ENCODE measurements at regions not wholly inside any gene's neighbourhood (a gene's known extent, or its start where the extent isn't known, plus 50 kb on each side); places are given as distances from the start of the nearest gene placed in this dataset.

DNA sequence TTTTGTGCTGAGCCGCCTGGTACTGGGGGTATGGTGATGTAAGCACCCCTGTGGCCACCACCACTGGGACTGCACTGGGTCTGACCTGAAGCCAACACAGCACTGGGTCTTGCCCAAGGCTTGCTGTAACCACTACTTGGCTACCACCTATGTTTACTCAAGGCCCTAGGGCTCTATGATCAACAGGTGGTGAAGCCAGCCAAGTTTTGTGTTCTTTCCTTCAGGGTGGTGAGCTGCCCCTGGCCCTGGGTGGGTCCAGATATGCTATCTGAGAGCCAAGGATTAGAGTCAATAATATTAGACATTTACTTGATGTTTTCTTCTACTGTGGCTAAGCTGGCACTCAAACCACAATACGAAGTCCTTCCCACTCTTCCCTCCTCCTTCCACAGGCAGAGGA, 55.1 kb upstream of the PAGE4 start:
- Mint-ChIP-seq H3K4me1 (no peaks in the 10 kb centered on the region), H3K27ac (no peak overlapping the region), H3K36me3 (ENCODE audit: low read depth) (peaks cover 2% of the 10 kb centered on the region), H3K27me3 (peaks cover 35% of the 10 kb centered on the region), H3K4me3 (no peak overlapping the region)
- ATAC-seq (no peak), DNase-seq (no peak)
- H3K9me3 ChIP-seq (ENCODE audit: control insufficient read depth, low read length, poor library complexity, severe bottlenecking) = no peaks in the 10 kb centered on the region

DNA sequence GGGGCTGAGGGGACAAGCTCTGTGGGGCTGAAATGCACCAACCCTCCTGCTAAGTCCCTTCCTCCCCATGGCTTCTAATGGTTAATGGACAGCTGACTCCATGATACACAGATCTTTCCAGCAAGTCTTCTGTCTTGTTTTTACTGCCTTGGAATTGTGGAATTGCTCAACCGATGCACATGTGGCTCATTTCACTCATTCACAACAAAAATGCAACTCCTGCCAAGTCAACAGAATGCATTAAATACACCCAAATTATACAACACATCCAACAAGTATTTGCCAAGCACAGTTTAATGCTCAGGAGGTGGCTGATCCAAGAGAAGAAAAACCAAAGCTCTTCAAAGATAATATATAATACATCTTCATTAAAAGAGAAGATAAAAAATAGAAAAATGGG, 61.9 kb upstream of the PAGE4 start:
- no peaks in the 10 kb centered on the region for H3K9me3 ChIP-seq (ENCODE audit: control insufficient read depth, low read length, poor library complexity, severe bottlenecking)
- no peak for ATAC-seq
- Mint-ChIP-seq H3K36me3 (ENCODE audit: low read depth) (no peaks in the 10 kb centered on the region), H3K4me1 (no peaks in the 10 kb centered on the region), H3K27me3 (peaks cover 13% of the 10 kb centered on the region), H3K4me3 (no peak overlapping the region), H3K27ac (no peak overlapping the region)
- DNase-seq = no peak

DNA sequence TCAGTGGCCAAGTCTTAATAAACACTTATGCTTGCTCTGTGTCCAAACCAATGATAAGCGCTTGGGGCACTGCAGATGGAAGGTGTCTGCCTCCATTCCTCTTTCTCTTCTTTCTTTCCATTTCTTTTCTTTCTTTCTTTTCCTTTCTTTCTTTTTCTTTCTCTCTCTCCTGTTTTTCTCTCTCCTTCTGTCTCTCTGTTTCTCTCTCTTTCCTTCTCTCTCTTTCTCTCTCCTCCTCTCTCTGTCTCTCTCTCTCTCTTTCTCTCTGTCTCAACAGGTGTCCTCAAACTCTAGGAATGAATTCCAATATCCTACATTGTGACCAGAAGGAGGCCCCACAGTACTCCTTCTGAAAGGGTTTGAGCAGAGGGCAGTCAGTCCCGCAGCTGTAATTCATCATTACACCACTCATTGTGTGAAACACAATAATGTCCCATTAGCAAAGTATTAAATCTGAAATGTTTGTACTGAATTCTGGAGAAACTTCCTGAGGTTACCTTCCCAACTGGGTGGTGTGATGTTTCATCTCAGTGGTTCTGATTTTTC, 66.5 kb upstream of the PAGE1 start:
- Mint-ChIP-seq H3K27me3 (no peaks in the 10 kb centered on the region), H3K4me3 (no peak overlapping the region), H3K27ac (no peak overlapping the region), H3K36me3 (ENCODE audit: low read depth) (no peaks in the 10 kb centered on the region), H3K4me1 (no peaks in the 10 kb centered on the region)
- ATAC-seq (no peak), DNase-seq (no peak)
- H3K9me3 ChIP-seq (ENCODE audit: control insufficient read depth, low read length, poor library complexity, severe bottlenecking) = no peaks in the 10 kb centered on the region

DNA sequence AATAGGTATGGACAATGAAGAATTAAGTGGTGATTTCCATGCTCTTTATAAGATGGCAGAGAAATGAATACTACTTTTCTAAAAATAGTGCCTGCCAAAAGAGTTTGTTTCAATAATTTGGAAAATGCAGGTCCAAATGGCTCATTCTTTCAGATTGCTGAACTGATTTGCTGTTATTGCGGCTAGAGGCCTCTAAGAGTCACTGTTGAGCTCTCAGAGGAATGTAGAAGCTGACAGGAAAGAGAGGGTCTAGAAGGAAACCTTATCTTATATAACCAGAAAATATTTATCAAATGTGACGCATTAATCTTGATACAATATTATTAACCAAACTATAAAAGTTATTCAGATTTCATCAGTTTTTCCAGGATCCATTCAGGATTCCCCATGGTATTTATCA, 65.7 kb upstream of the PAGE1 start:
- Mint-ChIP-seq H3K4me1 (no peaks in the 10 kb centered on the region), H3K27ac (no peak overlapping the region), H3K27me3 (no peaks in the 10 kb centered on the region), H3K36me3 (ENCODE audit: low read depth) (no peaks in the 10 kb centered on the region), H3K4me3 (no peak overlapping the region)
- H3K9me3 ChIP-seq (ENCODE audit: control insufficient read depth, low read length, poor library complexity, severe bottlenecking) = no peaks in the 10 kb centered on the region
- DNase-seq (no peak), ATAC-seq (peak; percentile 37)

DNA sequence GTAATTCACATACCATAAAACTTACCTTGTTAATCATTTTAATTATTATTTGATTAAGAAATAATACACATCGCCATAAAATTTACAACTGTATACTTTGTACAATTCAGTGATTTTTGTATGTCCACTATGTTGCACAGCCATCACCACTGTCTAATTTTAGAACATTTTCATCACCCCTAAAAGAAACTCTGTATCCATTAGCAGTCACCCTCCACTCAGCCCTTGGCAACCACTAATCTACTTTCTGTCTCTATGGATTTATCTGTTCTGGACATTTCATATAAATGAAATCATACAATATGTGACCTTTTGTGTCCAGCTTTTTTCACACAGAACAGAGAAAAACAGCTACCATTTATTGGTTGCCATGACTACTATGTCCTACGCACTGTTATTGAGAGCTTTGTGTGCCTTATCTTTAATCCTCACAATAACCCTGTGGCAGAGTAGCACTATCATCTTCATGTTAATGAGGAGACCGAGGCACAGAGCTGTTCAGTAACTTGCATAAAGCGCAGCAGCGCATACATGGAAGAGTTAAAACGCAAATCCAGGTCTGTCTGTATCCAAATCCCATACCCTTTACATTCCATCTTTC, 64.6 kb upstream of the PAGE1 start:
- Mint-ChIP-seq H3K4me3 (no peak overlapping the region), H3K27ac (no peak overlapping the region), H3K27me3 (no peaks in the 10 kb centered on the region), H3K36me3 (ENCODE audit: low read depth) (no peaks in the 10 kb centered on the region), H3K4me1 (no peaks in the 10 kb centered on the region)
- ATAC-seq (no peak), DNase-seq (no peak)
- no peaks in the 10 kb centered on the region for H3K9me3 ChIP-seq (ENCODE audit: control insufficient read depth, low read length, poor library complexity, severe bottlenecking)

DNA sequence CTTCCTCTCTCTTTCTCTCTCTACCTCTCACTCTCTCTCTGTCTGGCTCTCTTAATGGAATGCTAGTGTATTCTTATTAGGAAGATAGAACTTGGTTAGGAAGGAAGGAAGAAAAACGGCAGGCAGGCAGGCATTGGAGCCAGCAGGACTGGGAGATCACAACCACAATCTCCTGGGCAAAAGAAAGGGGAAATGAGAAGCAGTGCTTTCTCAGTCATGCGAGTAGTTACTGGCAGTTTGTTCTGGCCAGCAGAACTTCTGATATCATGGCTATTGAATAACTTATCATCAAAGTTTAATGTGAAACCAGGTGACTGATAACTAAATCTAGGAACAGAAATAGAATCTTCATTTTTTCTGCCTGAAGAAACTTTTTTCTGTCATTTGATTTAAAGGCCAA, 60.9 kb upstream of the PAGE1 start:
- H3K4me3 Mint-ChIP-seq = no peak overlapping the region
- DNase-seq (no peak), ATAC-seq (no peak)
- H3K27me3 Mint-ChIP-seq = no peaks in the 10 kb centered on the region
- H3K4me1 Mint-ChIP-seq = no peaks in the 10 kb centered on the region
- H3K36me3 Mint-ChIP-seq (ENCODE audit: low read depth) = no peaks in the 10 kb centered on the region
- no peak overlapping the region for H3K27ac Mint-ChIP-seq
- H3K9me3 ChIP-seq (ENCODE audit: control insufficient read depth, low read length, poor library complexity, severe bottlenecking) = no peaks in the 10 kb centered on the region

DNA sequence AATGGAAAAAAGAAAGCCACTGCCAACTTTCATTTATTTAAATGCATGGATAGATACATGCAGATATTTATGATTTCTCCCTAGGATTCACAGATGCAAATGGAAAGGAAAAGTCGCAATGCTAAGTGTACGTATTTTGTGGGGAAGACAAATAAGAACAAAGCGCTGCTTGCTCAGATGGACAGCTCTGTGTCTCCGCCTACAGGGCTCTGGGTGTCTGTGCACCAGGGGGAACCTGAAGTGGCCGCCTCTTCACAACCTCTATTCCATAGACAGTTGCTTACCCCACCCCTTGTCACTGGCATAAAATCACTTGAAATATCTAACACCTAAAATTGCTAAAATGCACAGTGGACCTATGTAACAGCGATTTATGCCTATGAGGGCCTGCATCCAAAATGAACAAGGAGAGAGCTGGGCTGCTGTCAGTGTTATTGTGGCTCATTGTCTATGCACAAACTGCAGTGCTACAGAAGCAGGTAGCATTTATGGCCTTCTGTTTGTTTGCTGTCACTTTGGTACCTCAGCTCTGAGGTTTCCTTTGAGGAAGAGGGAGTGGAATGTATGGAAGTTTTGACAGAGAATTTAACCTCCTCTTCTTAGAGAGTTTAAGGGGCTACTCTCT, 58.6 kb upstream of the PAGE1 start:
- H3K9me3 ChIP-seq (ENCODE audit: control insufficient read depth, low read length, poor library complexity, severe bottlenecking) = no peaks in the 10 kb centered on the region
- Mint-ChIP-seq H3K36me3 (ENCODE audit: low read depth) (no peaks in the 10 kb centered on the region), H3K4me3 (no peak overlapping the region), H3K27ac (no peak overlapping the region), H3K4me1 (peaks cover 3% of the 10 kb centered on the region), H3K27me3 (peaks cover 6% of the 10 kb centered on the region)
- ATAC-seq (peak; percentile 75), DNase-seq (peak; percentile 10 to 14 (median 13))

DNA sequence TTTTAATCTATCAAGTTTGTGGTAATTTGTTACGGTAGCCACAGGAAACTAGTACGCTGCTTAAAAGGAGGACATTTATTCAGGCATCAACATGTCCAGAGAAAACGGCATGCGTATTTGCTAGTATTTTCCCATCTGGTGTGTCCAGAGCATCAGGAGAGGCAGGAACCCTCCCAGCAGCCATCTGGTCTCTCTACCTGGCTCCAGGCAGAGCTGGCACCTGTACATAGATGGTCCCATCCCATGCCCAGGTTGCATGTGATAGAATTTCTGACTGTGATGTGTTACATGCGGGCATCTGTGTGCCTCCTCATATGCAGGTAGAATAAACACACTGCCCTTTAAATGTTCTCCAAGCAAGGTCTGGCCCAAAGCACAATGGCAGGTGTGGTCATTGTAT, 57.9 kb upstream of the PAGE1 start:
- no peaks in the 10 kb centered on the region for H3K9me3 ChIP-seq (ENCODE audit: control insufficient read depth, low read length, poor library complexity, severe bottlenecking)
- H3K36me3 Mint-ChIP-seq (ENCODE audit: low read depth) = no peaks in the 10 kb centered on the region
- no peak overlapping the region for H3K4me3 Mint-ChIP-seq
- peaks cover 3% of the 10 kb centered on the region for H3K4me1 Mint-ChIP-seq
- H3K27ac Mint-ChIP-seq = no peak overlapping the region
- ATAC-seq = no peak
- H3K27me3 Mint-ChIP-seq = peaks cover 10% of the 10 kb centered on the region
- no peak for DNase-seq

DNA sequence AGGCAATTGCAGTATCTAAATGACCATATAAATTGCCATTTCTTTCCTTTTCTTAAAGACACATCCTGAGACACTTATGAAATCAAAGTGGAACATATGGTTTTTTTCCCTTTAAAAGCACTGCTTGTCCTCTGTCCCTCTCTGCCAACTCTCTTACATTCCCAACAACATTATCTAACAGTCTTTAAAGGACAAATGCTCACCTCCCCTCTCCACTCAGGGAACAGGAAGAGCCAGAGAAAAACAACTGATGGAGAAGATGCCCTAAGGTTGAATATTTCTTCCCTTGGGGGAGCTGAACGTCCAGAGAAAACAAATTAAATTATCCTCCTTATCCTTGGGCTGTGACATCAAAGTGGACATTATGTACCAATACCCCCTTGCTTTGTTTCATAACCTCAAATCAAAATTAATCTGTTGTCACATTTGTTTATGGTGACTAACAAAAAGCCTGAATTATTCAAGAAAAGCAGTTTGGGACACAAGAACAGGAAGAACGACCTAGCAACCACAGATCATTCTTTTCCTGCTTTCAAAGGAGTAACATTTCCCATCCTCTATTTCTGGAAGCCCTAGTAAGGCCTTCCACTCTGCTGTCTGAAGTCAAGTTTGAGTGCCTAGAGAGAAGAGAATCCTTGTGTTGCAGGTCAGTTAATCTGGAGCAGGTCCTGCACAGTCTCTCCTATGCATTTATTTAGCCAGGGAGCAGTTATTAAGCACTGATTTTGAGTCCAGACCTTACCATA, 52.6 kb upstream of the PAGE1 start:
- peaks cover 17% of the 10 kb centered on the region for H3K27me3 Mint-ChIP-seq
- no peak overlapping the region for H3K4me3 Mint-ChIP-seq
- no peak overlapping the region for H3K27ac Mint-ChIP-seq
- DNase-seq (no peak), ATAC-seq (no peak)
- H3K9me3 ChIP-seq (ENCODE audit: control insufficient read depth, low read length, poor library complexity, severe bottlenecking) = no peaks in the 10 kb centered on the region
- H3K36me3 Mint-ChIP-seq (ENCODE audit: low read depth) = peaks cover 2% of the 10 kb centered on the region
- H3K4me1 Mint-ChIP-seq = peaks cover 5% of the 10 kb centered on the region

DNA sequence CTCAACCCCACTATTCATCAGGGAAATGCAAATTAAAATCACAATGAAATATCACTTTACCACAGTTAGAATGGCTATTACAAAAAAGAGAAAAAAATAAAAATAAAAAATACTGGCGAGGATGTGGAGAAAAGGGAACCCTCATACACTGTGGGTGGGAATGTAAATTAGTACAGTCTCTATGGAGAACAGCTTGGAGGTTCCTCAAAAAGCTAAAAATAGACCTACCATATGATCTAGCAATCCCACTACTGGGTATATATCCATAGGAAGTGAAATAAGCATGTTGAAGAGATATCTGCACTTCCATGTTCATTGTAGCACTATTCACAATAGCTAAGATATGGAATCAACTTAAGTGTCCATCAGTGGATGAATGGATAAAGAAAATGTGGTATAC, 50.5 kb upstream of the PAGE1 start:
- DNase-seq = no peak
- H3K36me3 Mint-ChIP-seq (ENCODE audit: low read depth) = peaks cover 2% of the 10 kb centered on the region
- peaks cover 17% of the 10 kb centered on the region for H3K27me3 Mint-ChIP-seq
- no peak for ATAC-seq
- no peak overlapping the region for H3K4me3 Mint-ChIP-seq
- H3K9me3 ChIP-seq (ENCODE audit: control insufficient read depth, low read length, poor library complexity, severe bottlenecking) = no peaks in the 10 kb centered on the region
- H3K27ac Mint-ChIP-seq = no peak overlapping the region
- peaks cover 5% of the 10 kb centered on the region for H3K4me1 Mint-ChIP-seq

Data from T-helper 17 cell (primary cell).